ENCODE measurements at regions not wholly inside any gene's neighbourhood (a gene's known extent, or its start where the extent isn't known, plus 50 kb on each side); places are given as distances from the start of the nearest gene placed in this dataset.

- Mint-ChIP-seq H3K36me3 (no peaks in the 10 kb centered on the region), H3K27me3 (ENCODE audit: insufficient read depth, low read depth) (no peaks in the 10 kb centered on the region), H3K4me1 (peaks cover 11% of the 10 kb centered on the region), H3K4me3 (no peak overlapping the region), H3K9me3 (peaks cover 2% of the 10 kb centered on the region), H3K27ac (no peak overlapping the region)
- no peak overlapping the region for H3K4me2 ChIP-seq
- peaks cover 3% of the 10 kb centered on the region for H3K4me1 ChIP-seq
- no peaks in the 10 kb centered on the region for H3K79me2 ChIP-seq (ENCODE audit: low read depth)
- no peak overlapping the region for H2AFZ ChIP-seq (replicated peaks)
- no peaks in the 10 kb centered on the region for H3K36me3 ChIP-seq
- no peak for DNase-seq (ENCODE audit: low spot score)
- H3K4me3 ChIP-seq, result no peak overlapping the region
- no peaks in the 10 kb centered on the region for H3K27me3 ChIP-seq
- TF ChIP-seq CTCF (IDR thresholded peaks at IDR 0.05) (no peak), EZH2phosphoT487 (IDR thresholded peaks at IDR 0.05) (no peak), EZH2 (IDR thresholded peaks at IDR 0.05) (no peak)
- no peaks in the 10 kb centered on the region for H4K20me1 ChIP-seq (ENCODE audit: low read depth)
- H3K9ac ChIP-seq, result no peak overlapping the region
- H3K27ac ChIP-seq, result no peak overlapping the region
- no peaks in the 10 kb centered on the region for H3K9me3 ChIP-seq (ENCODE audit: low read depth)
- H3F3A ChIP-seq (ENCODE audit: low read depth), result no peaks in the 10 kb centered on the region
Observed at GRCh38 chr7:52958621-52959140, 76.8 kb upstream of the POM121L12 start.

GRCh38 chr7:52956379-52956915 lies 79.0 kb upstream of the POM121L12 start:
- H3K9me3 ChIP-seq (ENCODE audit: low read depth), result no peaks in the 10 kb centered on the region
- peaks cover 11% of the 10 kb centered on the region for H3K4me1 Mint-ChIP-seq
- H3K27ac ChIP-seq, result no peak overlapping the region
- no peak overlapping the region for H3K9ac ChIP-seq
- peaks cover 2% of the 10 kb centered on the region for H3K9me3 Mint-ChIP-seq
- peaks cover 3% of the 10 kb centered on the region for H3K4me1 ChIP-seq
- H3K27me3 ChIP-seq, result no peaks in the 10 kb centered on the region
- no peaks in the 10 kb centered on the region for H3K79me2 ChIP-seq (ENCODE audit: low read depth)
- no peak overlapping the region for H3K4me3 Mint-ChIP-seq
- H3K36me3 ChIP-seq, result no peaks in the 10 kb centered on the region
- DNase-seq (ENCODE audit: low spot score), result no peak
- TF ChIP-seq EZH2phosphoT487 (IDR thresholded peaks at IDR 0.05) (no peak), CTCF (IDR thresholded peaks at IDR 0.05) (no peak), EZH2 (IDR thresholded peaks at IDR 0.05) (no peak)
- H3F3A ChIP-seq (ENCODE audit: low read depth), result no peaks in the 10 kb centered on the region
- H3K27me3 Mint-ChIP-seq (ENCODE audit: insufficient read depth, low read depth), result no peaks in the 10 kb centered on the region
- peak overlapping the region; percentile 83 for H2AFZ ChIP-seq (replicated peaks)
- H4K20me1 ChIP-seq (ENCODE audit: low read depth), result no peaks in the 10 kb centered on the region
- no peak overlapping the region for H3K4me2 ChIP-seq
- no peak overlapping the region for H3K27ac Mint-ChIP-seq
- H3K4me3 ChIP-seq, result no peak overlapping the region
- no peaks in the 10 kb centered on the region for H3K36me3 Mint-ChIP-seq

GRCh38 chr7:52955522-52955921 lies 79.9 kb upstream of the POM121L12 start:
- Histone ChIP-seq H3F3A (ENCODE audit: low read depth) (no peaks in the 10 kb centered on the region), H3K4me1 (peaks cover 3% of the 10 kb centered on the region), H4K20me1 (ENCODE audit: low read depth) (no peaks in the 10 kb centered on the region), H3K4me3 (no peak overlapping the region), H3K9me3 (ENCODE audit: low read depth) (no peaks in the 10 kb centered on the region), H3K79me2 (ENCODE audit: low read depth) (no peaks in the 10 kb centered on the region), H3K36me3 (no peaks in the 10 kb centered on the region), H3K27me3 (no peaks in the 10 kb centered on the region), H3K27ac (no peak overlapping the region), H3K4me2 (no peak overlapping the region), H3K9ac (no peak overlapping the region), H2AFZ (replicated peaks) (peak overlapping the region; percentile 83)
- H3K27me3 Mint-ChIP-seq (ENCODE audit: insufficient read depth, low read depth), result no peaks in the 10 kb centered on the region
- H3K9me3 Mint-ChIP-seq, result peaks cover 2% of the 10 kb centered on the region
- DNase-seq (ENCODE audit: low spot score), result no peak
- no peak for TF ChIP-seq CTCF (IDR thresholded peaks at IDR 0.05)
- TF ChIP-seq EZH2phosphoT487 (IDR thresholded peaks at IDR 0.05), result no peak
- no peak for TF ChIP-seq EZH2 (IDR thresholded peaks at IDR 0.05)
- peaks cover 11% of the 10 kb centered on the region for H3K4me1 Mint-ChIP-seq
- no peak overlapping the region for H3K4me3 Mint-ChIP-seq
- H3K27ac Mint-ChIP-seq, result no peak overlapping the region
- H3K36me3 Mint-ChIP-seq, result no peaks in the 10 kb centered on the region

All from neural progenitor cell (in vitro differentiated cells).